Osteoblast (primary cell): ENCODE measurements at regions not wholly inside any gene's neighbourhood (a gene's known extent, or its start where the extent isn't known, plus 50 kb on each side); places are given as distances from the start of the nearest gene placed in this dataset.

Experiments used
- DNase-seq: peaks from one replicate; pipeline ENCODE4 v3.0.0; 2011; ENCODE audit warnings: low spot score, mixed read lengths; ENCODE audit not compliant: insufficient read length; ENCODE audit errors: missing footprints
- H2AFZ ChIP-seq: 2 replicates; pipeline ENCODE4 v1.6.0; 2011; ENCODE audit warnings: mild to moderate bottlenecking, low read length
- H3K27ac ChIP-seq: 2 replicates; pipeline ENCODE4 v1.5.1; 2011; ENCODE audit warnings: mild to moderate bottlenecking, low read depth, low read length, moderate library complexity
- H3K27me3 ChIP-seq: 2 replicates; pipeline ENCODE4 v1.6.0; 2012; ENCODE audit warnings: mild to moderate bottlenecking, control low read depth, inconsistent platforms, low read length, moderate library complexity; ENCODE audit not compliant: insufficient read depth
- H3K36me3 ChIP-seq: 2 replicates; pipeline ENCODE4 v1.5.1; 2011; ENCODE audit warnings: mild to moderate bottlenecking, low read length, control low read depth, moderate library complexity; ENCODE audit not compliant: insufficient read depth
- H3K4me1 ChIP-seq: 2 replicates; pipeline ENCODE4 v1.5.1; 2011; ENCODE audit warnings: mild to moderate bottlenecking, low read length, control low read depth, moderate library complexity; ENCODE audit not compliant: insufficient read depth
- H3K4me2 ChIP-seq: 2 replicates; pipeline ENCODE4 v1.6.0; 2011; ENCODE audit warnings: mild to moderate bottlenecking, low read length; ENCODE audit not compliant: insufficient read depth
- H3K4me3 ChIP-seq: fragments of 200-600 bp; sonication (generic); 3 replicates; pipeline ENCODE4 v1.5.1; 2012; ENCODE audit warnings: mild to moderate bottlenecking, low read length, inconsistent platforms; ENCODE audit not compliant: insufficient read depth
- H3K79me2 ChIP-seq: 2 replicates; pipeline ENCODE4 v1.6.0; 2012; ENCODE audit warnings: mild to moderate bottlenecking, low read length, control low read depth, inconsistent platforms; ENCODE audit not compliant: insufficient read depth
- H3K9me3 ChIP-seq: 2 replicates; pipeline ENCODE4 v1.5.1; 2011; ENCODE audit warnings: low read depth, low read length, control low read depth
- H4K20me1 ChIP-seq: 2 replicates; pipeline ENCODE4 v1.6.0; 2012; ENCODE audit warnings: mild to moderate bottlenecking, low read length, control low read depth; ENCODE audit not compliant: insufficient read depth
- TF ChIP-seq, protein P1 (sequence below): IDR thresholded peaks from 2 replicates; pipeline ENCODE4 v1.5.1; 2011; ENCODE audit warnings: mild to moderate bottlenecking, low read depth, low read length, moderate library complexity; ENCODE audit errors: extremely low read depth

DNA sequence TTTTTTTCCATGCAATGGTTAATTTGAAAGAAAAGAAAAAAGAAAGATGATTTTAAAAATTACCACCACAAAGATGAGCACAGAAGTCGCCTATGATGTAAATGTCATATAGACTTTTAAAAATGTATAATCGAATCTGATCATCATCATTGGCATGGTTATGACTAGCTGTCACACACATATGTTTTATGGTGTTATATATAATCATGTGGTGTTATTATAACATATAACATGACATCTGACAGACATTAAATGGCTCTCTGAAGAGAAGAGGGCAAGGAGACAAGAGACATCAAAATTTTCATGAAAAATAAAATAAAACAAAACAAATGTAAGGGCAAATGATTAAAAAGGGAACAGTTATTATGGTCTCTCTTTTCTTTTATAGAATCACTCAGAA, 217.5 kb downstream of the TMEM161B start:
- Histone ChIP-seq H2AFZ (no peak overlapping the region), H3K27ac (no peak overlapping the region), H3K4me3 (no peak overlapping the region), H4K20me1 (no peaks in the 10 kb centered on the region), H3K36me3 (no peaks in the 10 kb centered on the region), H3K4me2 (no peak overlapping the region), H3K27me3 (no peaks in the 10 kb centered on the region), H3K79me2 (no peaks in the 10 kb centered on the region), H3K9me3 (no peaks in the 10 kb centered on the region), H3K4me1 (no peaks in the 10 kb centered on the region)
- TF ChIP-seq, protein P1, sequence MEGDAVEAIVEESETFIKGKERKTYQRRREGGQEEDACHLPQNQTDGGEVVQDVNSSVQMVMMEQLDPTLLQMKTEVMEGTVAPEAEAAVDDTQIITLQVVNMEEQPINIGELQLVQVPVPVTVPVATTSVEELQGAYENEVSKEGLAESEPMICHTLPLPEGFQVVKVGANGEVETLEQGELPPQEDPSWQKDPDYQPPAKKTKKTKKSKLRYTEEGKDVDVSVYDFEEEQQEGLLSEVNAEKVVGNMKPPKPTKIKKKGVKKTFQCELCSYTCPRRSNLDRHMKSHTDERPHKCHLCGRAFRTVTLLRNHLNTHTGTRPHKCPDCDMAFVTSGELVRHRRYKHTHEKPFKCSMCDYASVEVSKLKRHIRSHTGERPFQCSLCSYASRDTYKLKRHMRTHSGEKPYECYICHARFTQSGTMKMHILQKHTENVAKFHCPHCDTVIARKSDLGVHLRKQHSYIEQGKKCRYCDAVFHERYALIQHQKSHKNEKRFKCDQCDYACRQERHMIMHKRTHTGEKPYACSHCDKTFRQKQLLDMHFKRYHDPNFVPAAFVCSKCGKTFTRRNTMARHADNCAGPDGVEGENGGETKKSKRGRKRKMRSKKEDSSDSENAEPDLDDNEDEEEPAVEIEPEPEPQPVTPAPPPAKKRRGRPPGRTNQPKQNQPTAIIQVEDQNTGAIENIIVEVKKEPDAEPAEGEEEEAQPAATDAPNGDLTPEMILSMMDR = no peak
- DNase-seq = peak; percentile 30

DNA sequence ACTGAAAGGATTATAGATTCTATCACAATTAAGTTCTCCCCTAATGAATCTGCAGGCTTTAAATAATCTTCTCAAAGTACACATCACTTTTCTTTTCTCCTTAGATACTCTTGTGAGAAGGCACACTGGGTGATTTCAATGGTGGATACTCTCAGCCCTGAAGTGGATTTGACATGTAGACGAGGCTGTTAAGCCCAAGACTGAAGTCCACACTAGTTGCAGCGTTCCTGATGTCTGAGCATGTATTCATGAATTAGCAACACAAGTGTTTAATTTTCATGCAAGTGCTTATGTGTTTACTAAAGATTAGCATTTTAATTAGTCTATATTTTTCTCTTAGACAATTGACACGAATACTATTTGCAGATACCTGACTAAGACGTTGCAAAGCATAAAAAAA, 218.9 kb downstream of the TMEM161B start:
- TF ChIP-seq, protein P1 = no peak
- H3K79me2 ChIP-seq = no peaks in the 10 kb centered on the region
- H3K27ac ChIP-seq = no peak overlapping the region
- H2AFZ ChIP-seq = no peak overlapping the region
- DNase-seq = no peak
- H3K36me3 ChIP-seq = no peaks in the 10 kb centered on the region
- H3K9me3 ChIP-seq = no peaks in the 10 kb centered on the region
- no peak overlapping the region for H3K4me2 ChIP-seq
- H3K27me3 ChIP-seq = no peaks in the 10 kb centered on the region
- H3K4me1 ChIP-seq = no peaks in the 10 kb centered on the region
- H4K20me1 ChIP-seq = no peaks in the 10 kb centered on the region
- no peak overlapping the region for H3K4me3 ChIP-seq

DNA sequence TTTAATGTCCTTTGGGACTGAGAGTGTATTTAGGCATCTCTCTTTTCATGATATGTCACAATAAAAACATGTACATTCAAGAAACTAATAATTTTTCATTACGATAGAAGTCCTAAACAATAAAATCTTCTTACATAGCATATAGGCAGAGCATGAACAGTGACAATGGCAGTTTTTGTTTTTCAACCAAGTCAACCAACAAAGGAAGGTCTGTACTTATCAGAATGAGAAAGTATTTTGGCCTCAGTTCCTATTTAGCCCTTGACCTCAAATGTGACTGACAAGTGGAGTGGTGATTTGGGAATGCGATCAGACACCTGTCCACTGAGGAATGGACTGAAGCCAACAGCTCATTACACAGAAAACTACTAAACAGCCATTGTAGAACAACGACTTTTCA, 219.5 kb downstream of the TMEM161B start:
- no peaks in the 10 kb centered on the region for H3K36me3 ChIP-seq
- no peak overlapping the region for H3K4me3 ChIP-seq
- H3K27ac ChIP-seq = no peak overlapping the region
- TF ChIP-seq, protein P1 = no peak
- H3K79me2 ChIP-seq = no peaks in the 10 kb centered on the region
- no peaks in the 10 kb centered on the region for H3K9me3 ChIP-seq
- H2AFZ ChIP-seq = no peak overlapping the region
- DNase-seq = no peak
- H3K4me2 ChIP-seq = no peak overlapping the region
- no peaks in the 10 kb centered on the region for H3K27me3 ChIP-seq
- no peaks in the 10 kb centered on the region for H3K4me1 ChIP-seq
- H4K20me1 ChIP-seq = no peaks in the 10 kb centered on the region

DNA sequence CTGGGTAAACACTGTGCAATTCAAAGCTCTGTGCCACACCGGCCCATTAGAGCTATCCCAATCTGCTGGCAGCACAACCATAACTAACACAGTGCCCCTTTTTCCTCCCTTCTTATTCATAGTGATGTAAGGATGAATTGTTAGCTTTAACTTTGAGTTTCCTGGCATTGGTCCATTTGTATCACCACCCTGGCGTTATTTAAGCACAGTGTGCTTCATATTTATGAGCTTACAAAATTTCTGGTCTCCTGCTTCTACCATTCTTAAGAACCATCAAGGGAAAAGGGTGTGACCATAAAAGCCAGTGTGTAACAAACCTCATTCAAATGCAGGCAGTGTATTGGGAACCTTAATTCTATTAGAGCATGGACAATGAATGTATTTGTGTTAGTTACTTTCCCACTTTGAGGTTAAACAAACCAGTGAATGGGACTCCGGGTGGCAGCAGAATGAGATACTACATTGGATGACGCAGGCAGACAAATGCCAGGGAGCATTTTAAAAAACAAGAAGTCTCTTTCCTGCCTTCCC, 222.6 kb downstream of the TMEM161B start:
- Histone ChIP-seq H3K4me1 (no peaks in the 10 kb centered on the region), H4K20me1 (no peaks in the 10 kb centered on the region), H3K27ac (no peak overlapping the region), H3K79me2 (no peaks in the 10 kb centered on the region), H3K4me3 (no peak overlapping the region), H3K36me3 (no peaks in the 10 kb centered on the region), H3K4me2 (no peak overlapping the region), H3K27me3 (no peaks in the 10 kb centered on the region), H3K9me3 (no peaks in the 10 kb centered on the region), H2AFZ (no peak overlapping the region)
- no peak for DNase-seq
- TF ChIP-seq, protein P1 = no peak
